Adrenal gland (tissue), 5 donors: ENCODE measurements at regions not wholly inside any gene's neighbourhood (a gene's known extent, or its start where the extent isn't known, plus 50 kb on each side); places are given as distances from the start of the nearest gene placed in this dataset.

Source experiments
- POLR2A ChIP-seq, 2 donors: fragments of 450-650 bp; IDR thresholded peaks; one replicate each; pipeline ENCODE4 v1.6.1; 2017; ENCODE audit warnings: antibody characterized with exemption in 2 of 2, mild to moderate bottlenecking in 2 of 2, moderate library complexity in 1 of 2
- TF ChIP-seq, protein P1 (sequence below), 6 experiments: fragments of 450-650 bp in 4 of 6; fragments of 200-600 bp in 2 of 6; sonication (generic) in 1 of 6; IDR thresholded peaks; 1 replicate in 5 of 6; 2 replicates in 1 of 6; pipeline versions ENCODE4 v1.5.1 to v1.8.0; 2016 to 2021; ENCODE audit warnings: antibody characterized with exemption in 6 of 6, mild to moderate bottlenecking in 2 of 6, moderate library complexity in 1 of 6
- donor health status: DM: no; HTN: no; CAD: no.

DNA sequence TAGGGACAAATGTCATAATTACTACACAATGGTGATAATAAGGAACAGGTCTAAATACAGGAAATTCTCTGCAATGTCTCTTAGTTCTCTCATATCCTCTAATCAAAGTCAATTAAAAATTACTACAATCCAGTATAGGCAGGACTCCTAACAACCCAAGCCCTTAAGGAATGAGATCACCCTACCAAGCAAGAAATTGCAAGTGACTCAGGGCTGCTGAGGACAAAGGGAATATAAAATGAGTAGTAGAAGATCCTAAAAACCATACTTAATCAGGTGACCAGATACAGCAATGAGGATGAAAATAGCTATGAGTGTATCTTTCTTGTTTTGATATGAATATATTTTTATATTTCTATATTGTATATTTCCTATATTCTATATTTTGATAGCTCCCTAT, 250.0 kb upstream of the DCC start:
- TF ChIP-seq, protein P1, sequence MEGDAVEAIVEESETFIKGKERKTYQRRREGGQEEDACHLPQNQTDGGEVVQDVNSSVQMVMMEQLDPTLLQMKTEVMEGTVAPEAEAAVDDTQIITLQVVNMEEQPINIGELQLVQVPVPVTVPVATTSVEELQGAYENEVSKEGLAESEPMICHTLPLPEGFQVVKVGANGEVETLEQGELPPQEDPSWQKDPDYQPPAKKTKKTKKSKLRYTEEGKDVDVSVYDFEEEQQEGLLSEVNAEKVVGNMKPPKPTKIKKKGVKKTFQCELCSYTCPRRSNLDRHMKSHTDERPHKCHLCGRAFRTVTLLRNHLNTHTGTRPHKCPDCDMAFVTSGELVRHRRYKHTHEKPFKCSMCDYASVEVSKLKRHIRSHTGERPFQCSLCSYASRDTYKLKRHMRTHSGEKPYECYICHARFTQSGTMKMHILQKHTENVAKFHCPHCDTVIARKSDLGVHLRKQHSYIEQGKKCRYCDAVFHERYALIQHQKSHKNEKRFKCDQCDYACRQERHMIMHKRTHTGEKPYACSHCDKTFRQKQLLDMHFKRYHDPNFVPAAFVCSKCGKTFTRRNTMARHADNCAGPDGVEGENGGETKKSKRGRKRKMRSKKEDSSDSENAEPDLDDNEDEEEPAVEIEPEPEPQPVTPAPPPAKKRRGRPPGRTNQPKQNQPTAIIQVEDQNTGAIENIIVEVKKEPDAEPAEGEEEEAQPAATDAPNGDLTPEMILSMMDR (IDR thresholded peaks at IDR 0.05), result no peak
- TF ChIP-seq POLR2A (IDR thresholded peaks at IDR 0.05), result no peak
